ENCODE measurements at regions not wholly inside any gene's neighbourhood (a gene's known extent, or its start where the extent isn't known, plus 50 kb on each side); places are given as distances from the start of the nearest gene placed in this dataset.

DNA sequence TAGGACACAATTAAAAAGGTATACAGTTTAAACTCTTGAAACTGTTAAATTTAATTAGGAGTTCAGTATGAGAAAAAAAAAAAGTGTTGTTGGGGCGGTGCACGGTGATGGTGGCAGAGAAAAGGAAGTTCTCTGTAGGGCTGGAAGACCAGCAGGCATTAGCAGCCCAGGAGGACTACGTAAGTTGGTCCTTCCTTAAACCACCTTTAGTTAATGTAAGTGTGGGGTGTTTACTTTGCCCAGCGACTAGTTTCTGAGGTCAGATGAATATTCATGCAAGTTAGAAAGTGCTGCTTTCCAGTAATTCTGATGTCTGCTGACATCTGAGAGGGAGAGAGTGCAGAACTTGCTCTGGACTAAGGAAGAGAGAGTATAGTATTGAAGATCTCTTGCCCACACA is 54.9 kb downstream of the NKX2-1 start:
- Histone ChIP-seq H3K27ac (ENCODE audit: low read depth, low read length) (no peak overlapping the region), H3K4me1 (ENCODE audit: control insufficient read depth, insufficient read depth, low read length, unreplicated experiment) (no peaks in the 10 kb centered on the region), H3K27me3 (ENCODE audit: insufficient read depth, low read length) (peaks cover 93% of the 10 kb centered on the region), H3K79me2 (ENCODE audit: control insufficient read depth, insufficient read depth, low read length, unreplicated experiment) (no peaks in the 10 kb centered on the region), H2AFZ (ENCODE audit: low read length, unreplicated experiment) (no peak overlapping the region), H3K36me3 (ENCODE audit: insufficient read depth, low read length) (no peaks in the 10 kb centered on the region), H3K4me3 (ENCODE audit: low read depth, low read length) (no peak overlapping the region)

DNA sequence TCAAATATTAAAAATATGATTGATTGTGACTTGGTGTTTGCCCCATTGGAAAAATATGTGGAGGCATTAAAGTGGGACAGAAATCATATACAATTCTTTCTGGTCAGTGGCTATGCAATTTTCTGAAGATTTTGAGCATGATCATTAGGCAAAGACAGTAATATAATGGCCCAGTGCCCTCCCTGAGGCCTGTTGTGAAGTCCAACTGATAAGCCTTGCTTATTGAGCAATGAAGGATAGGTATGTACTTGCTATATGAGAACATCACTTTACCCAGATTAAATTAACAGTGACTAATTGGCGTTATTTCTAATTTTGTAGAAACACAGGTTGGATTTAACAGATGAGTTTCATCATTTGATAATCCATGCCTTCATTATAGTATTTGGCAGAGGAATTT is 57.1 kb downstream of the NKX2-1 start:
- no peaks in the 10 kb centered on the region for H3K36me3 ChIP-seq (ENCODE audit: insufficient read depth, low read length)
- H3K27ac ChIP-seq (ENCODE audit: low read depth, low read length): no peak overlapping the region
- peaks cover 82% of the 10 kb centered on the region for H3K27me3 ChIP-seq (ENCODE audit: insufficient read depth, low read length)
- H2AFZ ChIP-seq (ENCODE audit: low read length, unreplicated experiment): no peak overlapping the region
- H3K4me3 ChIP-seq (ENCODE audit: low read depth, low read length): no peak overlapping the region
- H3K4me1 ChIP-seq (ENCODE audit: control insufficient read depth, insufficient read depth, low read length, unreplicated experiment): no peaks in the 10 kb centered on the region
- no peaks in the 10 kb centered on the region for H3K79me2 ChIP-seq (ENCODE audit: control insufficient read depth, insufficient read depth, low read length, unreplicated experiment)

DNA sequence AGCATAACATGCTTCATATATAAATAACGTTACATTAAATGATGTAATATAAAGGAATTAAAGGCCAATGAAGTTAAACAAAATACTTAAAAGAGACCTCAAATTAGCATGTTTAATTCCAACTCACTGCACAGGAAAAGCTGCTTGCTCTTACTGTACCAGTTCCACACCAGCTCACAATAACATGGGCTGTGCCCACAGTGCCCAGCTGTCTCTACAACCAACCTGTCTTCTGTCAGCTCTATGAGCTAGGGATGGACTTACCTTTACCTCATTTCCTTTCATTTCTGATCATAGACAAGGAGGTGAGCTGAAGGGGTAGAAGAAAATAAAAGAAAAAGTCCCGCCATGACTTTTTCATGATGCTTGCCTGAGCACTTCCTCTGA is 64.8 kb downstream of the NKX2-1 start:
- H3K79me2 ChIP-seq (ENCODE audit: control insufficient read depth, insufficient read depth, low read length, unreplicated experiment): no peaks in the 10 kb centered on the region
- H3K36me3 ChIP-seq (ENCODE audit: insufficient read depth, low read length): no peaks in the 10 kb centered on the region
- no peaks in the 10 kb centered on the region for H3K4me1 ChIP-seq (ENCODE audit: control insufficient read depth, insufficient read depth, low read length, unreplicated experiment)
- peaks cover 70% of the 10 kb centered on the region for H3K27me3 ChIP-seq (ENCODE audit: insufficient read depth, low read length)
- H3K27ac ChIP-seq (ENCODE audit: low read depth, low read length): no peak overlapping the region
- no peak overlapping the region for H2AFZ ChIP-seq (ENCODE audit: low read length, unreplicated experiment)
- H3K4me3 ChIP-seq (ENCODE audit: low read depth, low read length): no peak overlapping the region

DNA sequence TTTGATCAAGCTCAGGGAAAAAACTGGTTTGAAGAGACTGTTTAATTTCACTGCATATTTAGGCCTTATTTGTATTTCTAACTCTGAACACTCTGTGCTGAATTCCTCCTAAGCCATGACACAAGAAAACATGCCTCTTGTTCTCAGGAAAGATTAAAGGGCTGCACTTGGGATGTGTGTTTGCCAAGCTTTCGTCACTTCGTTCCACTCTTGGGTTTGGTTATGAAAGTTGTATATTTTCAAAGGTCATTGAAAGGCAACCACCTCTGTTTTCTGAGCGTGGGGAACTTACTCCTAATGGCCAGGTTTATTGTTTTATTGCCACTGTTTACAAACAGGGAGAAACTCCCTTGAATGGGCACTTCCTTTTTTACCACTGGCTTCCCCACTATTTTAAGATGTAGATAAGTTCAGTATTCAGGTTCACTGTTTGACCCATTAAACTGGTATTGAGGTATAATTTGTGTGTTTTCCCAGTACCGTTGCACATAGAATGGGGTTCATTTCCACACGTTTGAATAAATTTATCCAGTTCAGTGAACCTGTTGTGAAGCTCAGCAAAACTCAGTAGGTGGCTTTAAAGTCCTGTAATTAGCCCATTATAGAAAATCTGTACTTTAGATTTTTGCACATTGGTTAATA is 65.3 kb downstream of the NKX2-1 start:
- Histone ChIP-seq H3K36me3 (ENCODE audit: insufficient read depth, low read length) (no peaks in the 10 kb centered on the region), H3K27me3 (ENCODE audit: insufficient read depth, low read length) (peaks cover 66% of the 10 kb centered on the region), H2AFZ (ENCODE audit: low read length, unreplicated experiment) (no peak overlapping the region), H3K79me2 (ENCODE audit: control insufficient read depth, insufficient read depth, low read length, unreplicated experiment) (no peaks in the 10 kb centered on the region), H3K27ac (ENCODE audit: low read depth, low read length) (no peak overlapping the region), H3K4me1 (ENCODE audit: control insufficient read depth, insufficient read depth, low read length, unreplicated experiment) (no peaks in the 10 kb centered on the region), H3K4me3 (ENCODE audit: low read depth, low read length) (no peak overlapping the region)

DNA sequence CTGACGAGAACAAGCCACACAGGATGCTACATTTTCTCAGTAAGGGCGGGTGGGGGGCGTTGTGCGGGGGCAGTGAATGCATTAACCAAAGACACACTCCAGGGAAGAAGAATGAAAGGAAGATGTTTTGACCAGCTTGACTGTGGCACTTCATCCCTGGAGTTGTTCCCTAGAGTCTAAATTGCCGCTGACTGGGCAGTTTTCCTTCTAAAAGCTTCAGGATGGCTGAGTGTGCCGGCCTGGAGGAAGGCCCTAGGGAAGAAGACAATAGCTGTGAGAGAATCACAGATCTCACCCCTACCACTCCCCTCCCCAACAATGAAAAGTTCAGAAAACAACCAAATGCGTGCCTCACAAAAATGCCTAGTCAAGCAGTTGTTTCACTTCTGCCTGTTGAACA is 67.2 kb downstream of the NKX2-1 start:
- no peak overlapping the region for H3K27ac ChIP-seq (ENCODE audit: low read depth, low read length)
- H3K36me3 ChIP-seq (ENCODE audit: insufficient read depth, low read length): no peaks in the 10 kb centered on the region
- no peaks in the 10 kb centered on the region for H3K79me2 ChIP-seq (ENCODE audit: control insufficient read depth, insufficient read depth, low read length, unreplicated experiment)
- H3K4me3 ChIP-seq (ENCODE audit: low read depth, low read length): no peak overlapping the region
- H3K4me1 ChIP-seq (ENCODE audit: control insufficient read depth, insufficient read depth, low read length, unreplicated experiment): no peaks in the 10 kb centered on the region
- H3K27me3 ChIP-seq (ENCODE audit: insufficient read depth, low read length): peaks cover 63% of the 10 kb centered on the region
- H2AFZ ChIP-seq (ENCODE audit: low read length, unreplicated experiment): no peak overlapping the region

DNA sequence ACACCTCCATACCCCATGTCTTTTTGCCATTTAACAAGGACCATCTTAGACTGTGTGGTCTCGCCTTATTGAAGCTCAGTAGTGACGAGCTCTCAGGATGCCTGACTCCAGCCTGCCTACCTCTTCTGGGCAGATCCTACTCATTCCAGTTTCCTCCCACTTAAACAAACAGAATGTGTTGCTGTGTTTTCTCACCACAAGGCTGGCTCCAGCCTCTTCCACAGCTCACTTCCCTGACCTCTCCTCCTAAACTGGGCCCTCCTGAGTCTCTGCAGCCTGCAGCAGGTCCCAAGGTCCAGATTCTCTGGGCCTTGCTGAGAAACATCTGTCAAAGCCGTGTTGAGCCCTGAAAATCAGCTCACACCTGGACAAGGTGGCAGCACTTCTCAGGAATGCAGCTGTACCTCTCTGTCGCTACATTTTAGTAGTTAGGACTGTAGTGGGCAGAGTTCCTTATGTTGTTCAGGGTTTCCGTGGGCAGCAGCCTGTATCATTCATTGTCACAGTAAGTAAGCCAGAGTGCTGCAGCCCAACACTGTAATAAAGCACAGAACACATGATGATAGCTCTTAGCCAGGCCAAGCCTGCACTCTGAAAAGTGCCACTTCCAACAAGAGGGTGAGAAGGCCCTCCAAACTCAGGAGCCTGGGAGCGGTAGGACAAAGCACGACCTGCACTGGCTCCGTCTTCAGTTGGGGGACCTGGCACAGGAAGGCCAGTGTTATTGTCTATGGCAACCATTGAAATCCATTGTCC is 68.5 kb downstream of the NKX2-1 start:
- Histone ChIP-seq H3K4me3 (ENCODE audit: low read depth, low read length) (no peak overlapping the region), H3K79me2 (ENCODE audit: control insufficient read depth, insufficient read depth, low read length, unreplicated experiment) (no peaks in the 10 kb centered on the region), H3K27ac (ENCODE audit: low read depth, low read length) (no peak overlapping the region), H3K36me3 (ENCODE audit: insufficient read depth, low read length) (no peaks in the 10 kb centered on the region), H3K27me3 (ENCODE audit: insufficient read depth, low read length) (peaks cover 66% of the 10 kb centered on the region), H3K4me1 (ENCODE audit: control insufficient read depth, insufficient read depth, low read length, unreplicated experiment) (no peaks in the 10 kb centered on the region), H2AFZ (ENCODE audit: low read length, unreplicated experiment) (no peak overlapping the region)

DNA sequence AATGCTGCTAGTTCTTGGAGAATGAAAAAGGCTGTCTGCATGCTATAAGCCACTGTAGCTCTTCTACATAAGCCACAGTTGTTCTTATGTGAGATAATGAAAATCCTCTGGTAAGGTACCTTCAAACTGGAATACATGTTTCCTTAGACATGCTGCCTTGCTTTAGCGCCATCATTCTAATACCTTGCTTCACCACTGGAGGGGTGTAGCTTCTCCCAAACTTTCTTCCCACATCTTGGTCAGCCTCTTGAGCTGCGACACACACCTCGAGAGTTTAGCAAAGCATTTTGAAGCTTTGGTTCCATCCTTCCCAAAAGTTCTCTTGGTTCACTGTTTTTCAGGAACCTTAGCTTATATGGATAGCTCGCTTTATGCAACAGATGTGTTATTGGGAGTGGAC is 69.5 kb downstream of the NKX2-1 start:
- H3K27me3 ChIP-seq (ENCODE audit: insufficient read depth, low read length): peaks cover 73% of the 10 kb centered on the region
- no peak overlapping the region for H2AFZ ChIP-seq (ENCODE audit: low read length, unreplicated experiment)
- no peaks in the 10 kb centered on the region for H3K4me1 ChIP-seq (ENCODE audit: control insufficient read depth, insufficient read depth, low read length, unreplicated experiment)
- no peak overlapping the region for H3K4me3 ChIP-seq (ENCODE audit: low read depth, low read length)
- H3K27ac ChIP-seq (ENCODE audit: low read depth, low read length): no peak overlapping the region
- no peaks in the 10 kb centered on the region for H3K36me3 ChIP-seq (ENCODE audit: insufficient read depth, low read length)
- no peaks in the 10 kb centered on the region for H3K79me2 ChIP-seq (ENCODE audit: control insufficient read depth, insufficient read depth, low read length, unreplicated experiment)

DNA sequence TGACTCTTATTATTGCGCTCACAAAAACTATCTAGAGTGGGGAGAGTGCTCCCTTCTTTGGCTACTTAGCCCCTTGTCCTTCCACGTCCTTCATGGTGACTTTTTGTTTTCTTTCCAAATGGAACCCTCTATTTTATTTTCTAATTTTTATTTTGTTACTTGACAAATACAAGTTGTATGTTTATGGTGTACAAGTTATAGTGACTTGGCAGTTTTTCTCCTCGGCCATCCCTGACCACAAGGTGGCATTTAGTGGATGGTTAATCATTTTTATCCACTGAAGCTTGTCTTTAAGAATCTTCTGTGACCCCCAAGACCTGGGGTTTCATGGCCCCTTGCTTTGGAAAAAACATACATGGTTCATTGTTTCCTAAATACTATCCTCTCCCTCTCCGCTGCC is 70.1 kb downstream of the NKX2-1 start:
- no peaks in the 10 kb centered on the region for H3K4me1 ChIP-seq (ENCODE audit: control insufficient read depth, insufficient read depth, low read length, unreplicated experiment)
- no peaks in the 10 kb centered on the region for H3K36me3 ChIP-seq (ENCODE audit: insufficient read depth, low read length)
- no peak overlapping the region for H3K4me3 ChIP-seq (ENCODE audit: low read depth, low read length)
- no peaks in the 10 kb centered on the region for H3K79me2 ChIP-seq (ENCODE audit: control insufficient read depth, insufficient read depth, low read length, unreplicated experiment)
- H3K27ac ChIP-seq (ENCODE audit: low read depth, low read length): no peak overlapping the region
- peaks cover 71% of the 10 kb centered on the region for H3K27me3 ChIP-seq (ENCODE audit: insufficient read depth, low read length)
- no peak overlapping the region for H2AFZ ChIP-seq (ENCODE audit: low read length, unreplicated experiment)

DNA sequence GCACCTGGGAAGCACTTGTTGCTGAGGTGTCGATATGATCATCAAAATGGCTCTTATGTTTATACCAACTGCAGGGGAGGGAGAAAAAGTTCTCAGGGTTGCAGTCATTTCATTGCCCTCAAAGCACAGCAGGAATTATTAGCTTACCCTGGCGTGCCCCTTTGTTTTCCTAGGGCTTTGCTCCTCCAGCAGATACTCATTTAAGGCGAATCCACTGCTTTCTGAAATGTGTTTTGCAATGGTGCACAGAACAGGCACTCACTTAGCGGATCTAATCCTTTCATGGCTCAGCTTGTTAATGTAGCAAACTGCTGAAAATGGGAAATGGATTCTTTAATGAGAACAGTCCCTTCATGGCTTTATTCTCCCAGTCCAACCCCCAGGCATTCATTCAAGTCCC is 76.7 kb downstream of the NKX2-1 start:
- Histone ChIP-seq H3K79me2 (ENCODE audit: control insufficient read depth, insufficient read depth, low read length, unreplicated experiment) (no peaks in the 10 kb centered on the region), H3K4me1 (ENCODE audit: control insufficient read depth, insufficient read depth, low read length, unreplicated experiment) (no peaks in the 10 kb centered on the region), H3K36me3 (ENCODE audit: insufficient read depth, low read length) (no peaks in the 10 kb centered on the region), H3K27ac (ENCODE audit: low read depth, low read length) (no peak overlapping the region), H3K27me3 (ENCODE audit: insufficient read depth, low read length) (peaks cover 84% of the 10 kb centered on the region), H2AFZ (ENCODE audit: low read length, unreplicated experiment) (no peak overlapping the region), H3K4me3 (ENCODE audit: low read depth, low read length) (no peak overlapping the region)

DNA sequence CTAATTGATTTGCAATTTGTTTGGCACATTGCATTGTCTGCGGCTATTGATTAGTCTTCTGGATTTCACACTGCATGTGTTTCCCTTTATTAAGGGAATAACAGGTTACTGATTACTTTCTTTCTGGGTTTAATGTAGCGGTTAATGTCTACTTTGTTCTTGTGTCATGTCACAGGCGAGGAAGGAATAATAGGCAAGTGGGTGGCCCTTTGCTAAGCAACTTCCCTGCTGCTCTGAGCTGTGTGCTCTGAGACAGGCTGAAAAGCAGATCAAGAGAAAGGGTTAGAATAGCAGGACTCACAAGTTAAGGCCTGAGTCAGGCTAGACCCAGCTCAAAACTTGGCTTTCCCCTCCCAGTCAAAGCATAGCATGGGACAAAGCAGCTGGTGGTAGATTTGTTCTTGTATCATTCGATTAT is 77.2 kb downstream of the NKX2-1 start:
- peaks cover 87% of the 10 kb centered on the region for H3K27me3 ChIP-seq (ENCODE audit: insufficient read depth, low read length)

DNA sequence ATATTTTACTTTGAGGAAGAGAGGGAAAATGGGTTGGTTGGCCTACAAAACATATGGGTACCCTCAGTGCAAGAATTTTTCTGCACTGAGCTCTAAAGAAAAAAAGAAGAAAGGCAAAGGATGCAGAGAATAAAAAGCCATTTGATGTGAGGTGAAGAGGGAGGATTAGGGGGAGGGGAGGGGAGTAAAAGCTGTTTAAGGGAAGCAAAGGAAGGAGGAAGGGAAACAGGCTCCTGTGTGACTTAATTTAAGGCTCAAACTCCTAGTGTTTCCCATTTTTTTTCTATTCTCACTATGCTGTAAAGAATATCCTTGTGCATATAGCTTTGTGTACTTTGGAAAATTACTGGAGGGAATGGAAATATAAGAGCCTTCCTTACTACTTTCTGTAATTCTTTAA is 78.7 kb downstream of the NKX2-1 start:
- H3K4me1 ChIP-seq (ENCODE audit: control insufficient read depth, insufficient read depth, low read length, unreplicated experiment): no peaks in the 10 kb centered on the region
- no peaks in the 10 kb centered on the region for H3K79me2 ChIP-seq (ENCODE audit: control insufficient read depth, insufficient read depth, low read length, unreplicated experiment)
- no peak overlapping the region for H2AFZ ChIP-seq (ENCODE audit: low read length, unreplicated experiment)
- H3K27me3 ChIP-seq (ENCODE audit: insufficient read depth, low read length): peaks cover 84% of the 10 kb centered on the region
- no peak overlapping the region for H3K27ac ChIP-seq (ENCODE audit: low read depth, low read length)
- no peaks in the 10 kb centered on the region for H3K36me3 ChIP-seq (ENCODE audit: insufficient read depth, low read length)
- H3K4me3 ChIP-seq (ENCODE audit: low read depth, low read length): no peak overlapping the region

More for the DNA sequence above, 77.2 kb downstream of the NKX2-1 start:
- H3K4me1 ChIP-seq (ENCODE audit: control insufficient read depth, insufficient read depth, low read length, unreplicated experiment): no peaks in the 10 kb centered on the region
- H3K36me3 ChIP-seq (ENCODE audit: insufficient read depth, low read length): no peaks in the 10 kb centered on the region
- no peaks in the 10 kb centered on the region for H3K79me2 ChIP-seq (ENCODE audit: control insufficient read depth, insufficient read depth, low read length, unreplicated experiment)
- H2AFZ ChIP-seq (ENCODE audit: low read length, unreplicated experiment): no peak overlapping the region
- H3K27ac ChIP-seq (ENCODE audit: low read depth, low read length): no peak overlapping the region
- H3K4me3 ChIP-seq (ENCODE audit: low read depth, low read length): no peak overlapping the region
